ENCODE measurements at regions not wholly inside any gene's neighbourhood (a gene's known extent, or its start where the extent isn't known, plus 50 kb on each side); places are given as distances from the start of the nearest gene placed in this dataset.

- no peak for DNase-seq
Observed at GRCh38 chr14:85084344-85084743, 445.6 kb upstream of the FLRT2 start.

GRCh38 chr14:85085981-85086380 lies 444.0 kb upstream of the FLRT2 start:
- no peak for DNase-seq

GRCh38 chr14:85087201-85087600 lies 442.7 kb upstream of the FLRT2 start:
- no peak for DNase-seq

- DNase-seq: no peak
Observed at GRCh38 chr14:85088192-85088591, 441.8 kb upstream of the FLRT2 start.

GRCh38 chr14:85090681-85091080 lies 439.3 kb upstream of the FLRT2 start:
- DNase-seq: no peak

GRCh38 chr14:85093631-85094330 lies 436.2 kb upstream of the FLRT2 start:
- DNase-seq: no peak

GRCh38 chr14:85102591-85102990 lies 427.4 kb upstream of the FLRT2 start:
- no peak for DNase-seq

GRCh38 chr14:85106506-85106905 lies 423.4 kb upstream of the FLRT2 start:
- no peak for DNase-seq

- no peak for DNase-seq
Observed at GRCh38 chr14:85112762-85113161, 417.2 kb upstream of the FLRT2 start.

- no peak for DNase-seq
Observed at GRCh38 chr14:85115921-85116320, 414.0 kb upstream of the FLRT2 start.

GRCh38 chr14:85118274-85118673 lies 411.7 kb upstream of the FLRT2 start:
- DNase-seq: no peak

GRCh38 chr14:85122690-85123089 lies 407.3 kb upstream of the FLRT2 start:
- DNase-seq: no peak

- DNase-seq: no peak
Observed at GRCh38 chr14:85123755-85124154, 406.2 kb upstream of the FLRT2 start.

- no peak for DNase-seq
Observed at GRCh38 chr14:85124631-85125290, 405.2 kb upstream of the FLRT2 start.

- no peak for DNase-seq
Observed at GRCh38 chr14:85125291-85125670, 404.7 kb upstream of the FLRT2 start.

- DNase-seq: no peak
Observed at GRCh38 chr14:85129921-85130320, 400.0 kb upstream of the FLRT2 start.

GRCh38 chr14:85131226-85131922 lies 398.6 kb upstream of the FLRT2 start:
- no peak for DNase-seq

GRCh38 chr14:85142982-85143381 lies 387.0 kb upstream of the FLRT2 start:
- DNase-seq: no peak

GRCh38 chr14:85146779-85147178 lies 383.2 kb upstream of the FLRT2 start:
- no peak for DNase-seq

GRCh38 chr14:85150166-85150565 lies 379.8 kb upstream of the FLRT2 start:
- no peak for DNase-seq

GRCh38 chr14:85154714-85155113 lies 375.2 kb upstream of the FLRT2 start:
- no peak for DNase-seq

GRCh38 chr14:85156319-85156718 lies 373.6 kb upstream of the FLRT2 start:
- DNase-seq: no peak

- no peak for DNase-seq
Observed at GRCh38 chr14:85159726-85160125, 370.2 kb upstream of the FLRT2 start.

GRCh38 chr14:85165094-85165493 lies 364.9 kb upstream of the FLRT2 start:
- DNase-seq: no peak

Data from NCI-H1436 (cell line).